Type B pancreatic cell (in vitro differentiated cells): ENCODE measurements at regions not wholly inside any gene's neighbourhood (a gene's known extent, or its start where the extent isn't known, plus 50 kb on each side); places are given as distances from the start of the nearest gene placed in this dataset.

Source experiments
- DNase-seq: peaks from one replicate; pipeline ENCODE4 v3.0.0; 2021; ENCODE audit warnings: mixed read lengths; ENCODE audit not compliant: unreplicated experiment; ENCODE audit errors: extremely low spot score
- H3K27ac Mint-ChIP-seq: 2 replicates; pipeline ENCODE4 v1.8.0; 2021; ENCODE audit warnings: mild to moderate bottlenecking, mixed read lengths
- H3K27me3 Mint-ChIP-seq: 2 replicates; pipeline ENCODE4 v1.8.0; 2021; ENCODE audit warnings: mixed read lengths
- H3K36me3 Mint-ChIP-seq: 2 replicates; pipeline ENCODE4 v1.8.0; 2021; ENCODE audit warnings: mixed read lengths
- H3K4me1 Mint-ChIP-seq: one replicate; pipeline ENCODE4 v1.8.0; 2021; ENCODE audit warnings: mixed read lengths; ENCODE audit not compliant: unreplicated experiment
- H3K4me3 Mint-ChIP-seq: 2 replicates; pipeline ENCODE4 v1.8.0; 2021; ENCODE audit warnings: mild to moderate bottlenecking, mixed read lengths
- H3K9me3 Mint-ChIP-seq: 2 replicates; pipeline ENCODE4 v1.8.0; 2021; ENCODE audit warnings: mixed read lengths
- TF ChIP-seq, protein P1 (sequence below): fragments of 200-600 bp; sonication (generic); conservative IDR thresholded peaks from 2 replicates; pipeline ENCODE4 v1.5.0; 2021; ENCODE audit warnings: antibody characterized with exemption, mild to moderate bottlenecking

GRCh38 chr17:51541215-51541614 is 280.9 kb downstream of the UTP18 start:
- no peaks in the 10 kb centered on the region for H3K4me1 Mint-ChIP-seq
- no peak overlapping the region for H3K4me3 Mint-ChIP-seq
- H3K36me3 Mint-ChIP-seq = no peaks in the 10 kb centered on the region
- H3K27me3 Mint-ChIP-seq = peaks cover 10% of the 10 kb centered on the region
- no peaks in the 10 kb centered on the region for H3K9me3 Mint-ChIP-seq
- TF ChIP-seq, protein P1, sequence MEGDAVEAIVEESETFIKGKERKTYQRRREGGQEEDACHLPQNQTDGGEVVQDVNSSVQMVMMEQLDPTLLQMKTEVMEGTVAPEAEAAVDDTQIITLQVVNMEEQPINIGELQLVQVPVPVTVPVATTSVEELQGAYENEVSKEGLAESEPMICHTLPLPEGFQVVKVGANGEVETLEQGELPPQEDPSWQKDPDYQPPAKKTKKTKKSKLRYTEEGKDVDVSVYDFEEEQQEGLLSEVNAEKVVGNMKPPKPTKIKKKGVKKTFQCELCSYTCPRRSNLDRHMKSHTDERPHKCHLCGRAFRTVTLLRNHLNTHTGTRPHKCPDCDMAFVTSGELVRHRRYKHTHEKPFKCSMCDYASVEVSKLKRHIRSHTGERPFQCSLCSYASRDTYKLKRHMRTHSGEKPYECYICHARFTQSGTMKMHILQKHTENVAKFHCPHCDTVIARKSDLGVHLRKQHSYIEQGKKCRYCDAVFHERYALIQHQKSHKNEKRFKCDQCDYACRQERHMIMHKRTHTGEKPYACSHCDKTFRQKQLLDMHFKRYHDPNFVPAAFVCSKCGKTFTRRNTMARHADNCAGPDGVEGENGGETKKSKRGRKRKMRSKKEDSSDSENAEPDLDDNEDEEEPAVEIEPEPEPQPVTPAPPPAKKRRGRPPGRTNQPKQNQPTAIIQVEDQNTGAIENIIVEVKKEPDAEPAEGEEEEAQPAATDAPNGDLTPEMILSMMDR = no peak
- H3K27ac Mint-ChIP-seq = no peak overlapping the region
- no peak for DNase-seq

- Mint-ChIP-seq H3K36me3 (no peaks in the 10 kb centered on the region), H3K4me3 (no peak overlapping the region), H3K4me1 (no peaks in the 10 kb centered on the region), H3K27me3 (no peaks in the 10 kb centered on the region), H3K27ac (no peak overlapping the region), H3K9me3 (no peaks in the 10 kb centered on the region)
- no peak for DNase-seq
- TF ChIP-seq, protein P1 = no peak
These were observed 285.8 kb downstream of the UTP18 start for GRCh38 chr17:51546114-51546513.

DNA sequence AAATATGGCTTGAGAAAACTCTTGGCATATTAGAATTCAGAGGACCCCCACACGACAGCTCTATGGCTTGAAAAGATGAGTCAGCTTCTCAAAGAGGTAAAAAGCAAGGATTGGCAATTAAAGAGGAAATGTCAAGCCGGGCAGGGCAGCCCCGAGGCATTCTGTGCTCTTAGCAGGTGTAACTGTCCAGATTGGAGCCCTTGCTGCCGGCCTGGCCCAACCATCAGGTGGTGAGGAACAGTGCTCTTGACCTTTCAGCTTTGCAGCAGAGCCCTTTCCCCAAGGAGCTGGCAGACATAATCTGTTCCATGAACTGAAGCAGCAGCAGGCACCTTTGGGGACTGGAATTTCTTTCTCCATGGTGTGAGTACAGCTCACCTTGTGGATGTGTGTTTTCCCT is 287.8 kb downstream of the UTP18 start:
- TF ChIP-seq, protein P1 = no peak

GRCh38 chr17:51555153-51555552 is 294.8 kb downstream of the UTP18 start:
- Mint-ChIP-seq H3K36me3 (no peaks in the 10 kb centered on the region), H3K4me3 (no peak overlapping the region), H3K4me1 (no peaks in the 10 kb centered on the region), H3K9me3 (no peaks in the 10 kb centered on the region), H3K27ac (no peak overlapping the region), H3K27me3 (peaks cover 11% of the 10 kb centered on the region)
- no peak for DNase-seq
- TF ChIP-seq, protein P1 = no peak

More for the DNA sequence above, 287.8 kb downstream of the UTP18 start:
- H3K4me3 Mint-ChIP-seq = no peak overlapping the region
- DNase-seq = no peak
- no peaks in the 10 kb centered on the region for H3K4me1 Mint-ChIP-seq
- H3K36me3 Mint-ChIP-seq = no peaks in the 10 kb centered on the region
- H3K9me3 Mint-ChIP-seq = no peaks in the 10 kb centered on the region
- no peak overlapping the region for H3K27ac Mint-ChIP-seq
- H3K27me3 Mint-ChIP-seq = peaks cover 3% of the 10 kb centered on the region

GRCh38 chr17:51559778-51560177 is 299.4 kb downstream of the UTP18 start:
- TF ChIP-seq, protein P1 = no peak
- Mint-ChIP-seq H3K36me3 (no peaks in the 10 kb centered on the region), H3K9me3 (no peaks in the 10 kb centered on the region), H3K4me3 (no peak overlapping the region), H3K27ac (no peak overlapping the region), H3K27me3 (peaks cover 26% of the 10 kb centered on the region), H3K4me1 (no peaks in the 10 kb centered on the region)
- no peak for DNase-seq

GRCh38 chr17:51560398-51560797 is 300.1 kb downstream of the UTP18 start:
- Mint-ChIP-seq H3K27ac (no peak overlapping the region), H3K27me3 (peaks cover 22% of the 10 kb centered on the region), H3K4me1 (no peaks in the 10 kb centered on the region), H3K4me3 (no peak overlapping the region), H3K36me3 (no peaks in the 10 kb centered on the region), H3K9me3 (no peaks in the 10 kb centered on the region)
- TF ChIP-seq, protein P1 = no peak
- DNase-seq = no peak
